ENCODE measurements at regions not wholly inside any gene's neighbourhood (a gene's known extent, or its start where the extent isn't known, plus 50 kb on each side); places are given as distances from the start of the nearest gene placed in this dataset.

GRCh38 chr12:76698966-76699365, 64.9 kb upstream of the ZDHHC17 start:
- no peaks in the 10 kb centered on the region for H3K27me3 ChIP-seq (ENCODE audit: control insufficient read depth, extremely low read depth, insufficient read depth, low read length)
- H3K79me2 ChIP-seq (ENCODE audit: control insufficient read depth, insufficient read depth, low read length): no peaks in the 10 kb centered on the region
- H3K27ac ChIP-seq (ENCODE audit: control insufficient read depth, insufficient read depth, low read length): no peak overlapping the region
- no peak for DNase-seq (ENCODE audit: low read depth, low spot score)
- H3K9me3 ChIP-seq (ENCODE audit: control insufficient read depth, low read depth, low read length): no peaks in the 10 kb centered on the region
- H3K4me2 ChIP-seq (ENCODE audit: control insufficient read depth, extremely low read depth, insufficient read depth, low read depth, low read length): peak overlapping the region; percentile 9
- H2AFZ ChIP-seq (ENCODE audit: control insufficient read depth, low read length): no peak overlapping the region
- no peaks in the 10 kb centered on the region for H4K20me1 ChIP-seq (ENCODE audit: control insufficient read depth, extremely low read depth, insufficient read depth, low read length)
- H3K4me1 ChIP-seq (ENCODE audit: control insufficient read depth, extremely low read depth, insufficient read depth, low read length): no peaks in the 10 kb centered on the region
- FAIRE-seq: peak; percentile 20
- no peaks in the 10 kb centered on the region for H3K9me1 ChIP-seq (ENCODE audit: control insufficient read depth, extremely low read depth, insufficient read depth, low read length)
- H3K36me3 ChIP-seq (ENCODE audit: control insufficient read depth in 2 of 2, extremely low read depth in 1 of 2, insufficient read depth in 2 of 2, low read length in 2 of 2): no peaks in the 10 kb centered on the region
- TF ChIP-seq CTCF (optimal IDR thresholded peaks at IDR 0.05 in 1 of 3, IDR thresholded peaks at IDR 0.05 in 1 of 3, conservative IDR thresholded peaks at IDR 0.05 in 1 of 3; ENCODE audit: extremely low read depth in 1 of 3, insufficient read depth in 2 of 3, low read length in 3 of 3) (no peak), EZH2 (IDR thresholded peaks at IDR 0.05; ENCODE audit: low read length) (no peak)
- dilution Hi-C loops (cut with MboI; ENCODE audit: extremely low pct_ligation_motif_present, low sequenced_read_pairs): no loop called here
- H3K9ac ChIP-seq (ENCODE audit: control insufficient read depth, extremely low read depth, insufficient read depth, low read length): no peak overlapping the region
- no peak overlapping the region for H3K4me3 ChIP-seq (ENCODE audit: control insufficient read depth in 2 of 3, extremely low read depth in 1 of 3, insufficient read depth in 2 of 3, low read depth in 1 of 3, low read length in 3 of 3)

- Histone ChIP-seq H3K36me3 (ENCODE audit: control insufficient read depth in 2 of 2, extremely low read depth in 1 of 2, insufficient read depth in 2 of 2, low read length in 2 of 2) (no peaks in the 10 kb centered on the region), H3K79me2 (ENCODE audit: control insufficient read depth, insufficient read depth, low read length) (no peaks in the 10 kb centered on the region), H3K4me3 (ENCODE audit: control insufficient read depth in 2 of 3, extremely low read depth in 1 of 3, insufficient read depth in 2 of 3, low read depth in 1 of 3, low read length in 3 of 3) (no peak overlapping the region), H3K27ac (ENCODE audit: control insufficient read depth, insufficient read depth, low read length) (no peak overlapping the region), H3K4me2 (ENCODE audit: control insufficient read depth, extremely low read depth, insufficient read depth, low read depth, low read length) (no peak overlapping the region), H4K20me1 (ENCODE audit: control insufficient read depth, extremely low read depth, insufficient read depth, low read length) (no peaks in the 10 kb centered on the region), H3K4me1 (ENCODE audit: control insufficient read depth, extremely low read depth, insufficient read depth, low read length) (no peaks in the 10 kb centered on the region), H2AFZ (ENCODE audit: control insufficient read depth, low read length) (no peak overlapping the region), H3K9me3 (ENCODE audit: control insufficient read depth, low read depth, low read length) (no peaks in the 10 kb centered on the region), H3K9ac (ENCODE audit: control insufficient read depth, extremely low read depth, insufficient read depth, low read length) (no peak overlapping the region), H3K27me3 (ENCODE audit: control insufficient read depth, extremely low read depth, insufficient read depth, low read length) (no peaks in the 10 kb centered on the region), H3K9me1 (ENCODE audit: control insufficient read depth, extremely low read depth, insufficient read depth, low read length) (no peaks in the 10 kb centered on the region)
- TF ChIP-seq CTCF (optimal IDR thresholded peaks at IDR 0.05 in 1 of 3, IDR thresholded peaks at IDR 0.05 in 1 of 3, conservative IDR thresholded peaks at IDR 0.05 in 1 of 3; ENCODE audit: extremely low read depth in 1 of 3, insufficient read depth in 2 of 3, low read length in 3 of 3): no peak
- no peak for TF ChIP-seq EZH2 (IDR thresholded peaks at IDR 0.05; ENCODE audit: low read length)
- dilution Hi-C loops (cut with MboI; ENCODE audit: extremely low pct_ligation_motif_present, low sequenced_read_pairs): no loop called here
- FAIRE-seq (no peak), DNase-seq (ENCODE audit: low read depth, low spot score) (no peak)
Measured at GRCh38 chr12:76701690-76702089, 62.2 kb upstream of the ZDHHC17 start.
